Lower leg skin (tissue), 3 donors: ENCODE measurements at regions not wholly inside any gene's neighbourhood (a gene's known extent, or its start where the extent isn't known, plus 50 kb on each side); places are given as distances from the start of the nearest gene placed in this dataset.
"Not testable (repeated sequence)": the region's sequence is repeated elsewhere in the genome, so short reads cannot be mapped to it uniquely, and the experiment has no call there.

Experiments
- CTCF ChIP-seq, 3 donors: fragments of 450-650 bp; IDR thresholded peaks; one replicate each; pipeline ENCODE4 v1.5.1; 2016; ENCODE audit warnings: antibody characterized with exemption in 3 of 3, mild to moderate bottlenecking in 3 of 3, moderate library complexity in 2 of 3
- POLR2A ChIP-seq, 2 donors: fragments of 450-650 bp; IDR thresholded peaks; one replicate each; pipeline ENCODE4 v1.6.1; 2016 to 2017; ENCODE audit warnings: antibody characterized with exemption in 2 of 2, mild to moderate bottlenecking in 1 of 2, moderate library complexity in 1 of 2

GRCh38 chr6:112955743-112956142 is 608.6 kb downstream of the RFPL4B start:
- TF ChIP-seq CTCF, POLR2A (IDR thresholded peaks at IDR 0.05): not testable (repeated sequence)
